ENCODE measurements at regions not wholly inside any gene's neighbourhood (a gene's known extent, or its start where the extent isn't known, plus 50 kb on each side); places are given as distances from the start of the nearest gene placed in this dataset.
"Not testable (repeated sequence)": the region's sequence is repeated elsewhere in the genome, so short reads cannot be mapped to it uniquely, and the experiment has no call there.

- Mint-ChIP-seq H3K9me3 (no peaks in the 10 kb centered on the region), H3K27me3 (no peaks in the 10 kb centered on the region), H3K4me3 (no peak overlapping the region), H3K27ac (peak overlapping the region; percentile 26), H3K36me3 (no peaks in the 10 kb centered on the region), H3K4me1 (peaks cover 15% of the 10 kb centered on the region)
Observed at GRCh38 chr12:75641031-75641780, 129.8 kb upstream of the KRR1 start.

GRCh38 chr12:75638792-75639191 is 127.4 kb upstream of the KRR1 start:
- Mint-ChIP-seq H3K27me3 (no peaks in the 10 kb centered on the region), H3K4me1 (peaks cover 19% of the 10 kb centered on the region), H3K36me3 (no peaks in the 10 kb centered on the region), H3K27ac (no peak overlapping the region), H3K4me3 (no peak overlapping the region), H3K9me3 (no peaks in the 10 kb centered on the region)

- no peaks in the 10 kb centered on the region for H3K36me3 Mint-ChIP-seq
- H3K27ac Mint-ChIP-seq, result no peak overlapping the region
- peaks cover 12% of the 10 kb centered on the region for H3K4me1 Mint-ChIP-seq
- no peaks in the 10 kb centered on the region for H3K9me3 Mint-ChIP-seq
- H3K4me3 Mint-ChIP-seq, result no peak overlapping the region
- no peaks in the 10 kb centered on the region for H3K27me3 Mint-ChIP-seq
Observed at GRCh38 chr12:75636607-75637006, 125.2 kb upstream of the KRR1 start.

- Mint-ChIP-seq H3K27ac (no peak overlapping the region), H3K27me3 (no peaks in the 10 kb centered on the region), H3K4me3 (no peak overlapping the region), H3K9me3 (no peaks in the 10 kb centered on the region), H3K4me1 (peaks cover 5% of the 10 kb centered on the region), H3K36me3 (no peaks in the 10 kb centered on the region)
Observed at GRCh38 chr12:75635606-75636444, 124.4 kb upstream of the KRR1 start.

- no peaks in the 10 kb centered on the region for H3K36me3 Mint-ChIP-seq
- no peak overlapping the region for H3K4me3 Mint-ChIP-seq
- peaks cover 5% of the 10 kb centered on the region for H3K9me3 Mint-ChIP-seq
- H3K4me1 Mint-ChIP-seq, result peaks cover 5% of the 10 kb centered on the region
- no peak overlapping the region for H3K27ac Mint-ChIP-seq
- H3K27me3 Mint-ChIP-seq, result no peaks in the 10 kb centered on the region
Observed at GRCh38 chr12:75634244-75635222, 123.1 kb upstream of the KRR1 start.

- H3K27ac Mint-ChIP-seq, result no peak overlapping the region
- peaks cover 5% of the 10 kb centered on the region for H3K4me1 Mint-ChIP-seq
- no peaks in the 10 kb centered on the region for H3K27me3 Mint-ChIP-seq
- no peak overlapping the region for H3K4me3 Mint-ChIP-seq
- peaks cover 5% of the 10 kb centered on the region for H3K9me3 Mint-ChIP-seq
- no peaks in the 10 kb centered on the region for H3K36me3 Mint-ChIP-seq
Observed at GRCh38 chr12:75633789-75634188, 122.4 kb upstream of the KRR1 start.

- Mint-ChIP-seq H3K27me3 (no peaks in the 10 kb centered on the region), H3K9me3 (peaks cover 5% of the 10 kb centered on the region), H3K36me3 (no peaks in the 10 kb centered on the region), H3K4me1 (peaks cover 5% of the 10 kb centered on the region), H3K4me3 (no peak overlapping the region), H3K27ac (no peak overlapping the region)
Observed at GRCh38 chr12:75632442-75632841, 121.0 kb upstream of the KRR1 start.

GRCh38 chr12:75631831-75632230 is 120.4 kb upstream of the KRR1 start:
- Mint-ChIP-seq H3K9me3 (peaks cover 5% of the 10 kb centered on the region), H3K27me3 (no peaks in the 10 kb centered on the region), H3K4me1 (peaks cover 5% of the 10 kb centered on the region), H3K4me3 (no peak overlapping the region), H3K27ac (no peak overlapping the region), H3K36me3 (no peaks in the 10 kb centered on the region)

- no peak overlapping the region for H3K27ac Mint-ChIP-seq
- no peaks in the 10 kb centered on the region for H3K4me1 Mint-ChIP-seq
- no peaks in the 10 kb centered on the region for H3K27me3 Mint-ChIP-seq
- peaks cover 5% of the 10 kb centered on the region for H3K9me3 Mint-ChIP-seq
- H3K4me3 Mint-ChIP-seq, result no peak overlapping the region
- no peaks in the 10 kb centered on the region for H3K36me3 Mint-ChIP-seq
Observed at GRCh38 chr12:75630091-75630490, 118.7 kb upstream of the KRR1 start.

GRCh38 chr12:75628916-75629315 is 117.5 kb upstream of the KRR1 start:
- H3K27me3 Mint-ChIP-seq, result no peaks in the 10 kb centered on the region
- H3K27ac Mint-ChIP-seq, result no peak overlapping the region
- H3K4me1 Mint-ChIP-seq, result no peaks in the 10 kb centered on the region
- peaks cover 5% of the 10 kb centered on the region for H3K9me3 Mint-ChIP-seq
- H3K36me3 Mint-ChIP-seq, result no peaks in the 10 kb centered on the region
- H3K4me3 Mint-ChIP-seq, result no peak overlapping the region

- no peaks in the 10 kb centered on the region for H3K4me1 Mint-ChIP-seq
- no peaks in the 10 kb centered on the region for H3K36me3 Mint-ChIP-seq
- peaks cover 5% of the 10 kb centered on the region for H3K9me3 Mint-ChIP-seq
- H3K4me3 Mint-ChIP-seq, result no peak overlapping the region
- no peak overlapping the region for H3K27ac Mint-ChIP-seq
- no peaks in the 10 kb centered on the region for H3K27me3 Mint-ChIP-seq
Observed at GRCh38 chr12:75628511-75628910, 117.1 kb upstream of the KRR1 start.

- no peaks in the 10 kb centered on the region for H3K9me3 Mint-ChIP-seq
- no peaks in the 10 kb centered on the region for H3K36me3 Mint-ChIP-seq
- H3K27ac Mint-ChIP-seq, result no peak overlapping the region
- H3K27me3 Mint-ChIP-seq, result peaks cover 3% of the 10 kb centered on the region
- H3K4me3 Mint-ChIP-seq, result no peak overlapping the region
- H3K4me1 Mint-ChIP-seq, result no peaks in the 10 kb centered on the region
Observed at GRCh38 chr12:75623631-75624154, 112.3 kb upstream of the KRR1 start.

- Mint-ChIP-seq H3K27me3 (peaks cover 3% of the 10 kb centered on the region), H3K4me3 (no peak overlapping the region), H3K27ac (no peak overlapping the region), H3K36me3 (no peaks in the 10 kb centered on the region), H3K9me3 (no peaks in the 10 kb centered on the region), H3K4me1 (no peaks in the 10 kb centered on the region)
Observed at GRCh38 chr12:75622492-75622891, 111.1 kb upstream of the KRR1 start.

GRCh38 chr12:75614396-75614795 is 103.0 kb upstream of the KRR1 start:
- not testable (repeated sequence) for H3K4me3 Mint-ChIP-seq, H3K9me3 Mint-ChIP-seq, H3K4me1 Mint-ChIP-seq, H3K27ac Mint-ChIP-seq, H3K36me3 Mint-ChIP-seq
- H3K27me3 Mint-ChIP-seq, result peaks cover 23% of the 10 kb centered on the region

- H3K9me3 Mint-ChIP-seq, result peaks cover 6% of the 10 kb centered on the region
- no peak overlapping the region for H3K27ac Mint-ChIP-seq
- peaks cover 2% of the 10 kb centered on the region for H3K36me3 Mint-ChIP-seq
- H3K4me1 Mint-ChIP-seq, result no peaks in the 10 kb centered on the region
- H3K4me3 Mint-ChIP-seq, result no peak overlapping the region
- H3K27me3 Mint-ChIP-seq, result peaks cover 25% of the 10 kb centered on the region
Observed at GRCh38 chr12:75613981-75614380, 102.6 kb upstream of the KRR1 start.

Measured in activated naive CD4-positive, alpha-beta T cell treated with anti-CD3 and anti-CD28 coated beads, Interleukin-2, amount 50 U/mL, for 24 hours (primary cell).